ENCODE measurements at regions not wholly inside any gene's neighbourhood (a gene's known extent, or its start where the extent isn't known, plus 50 kb on each side); places are given as distances from the start of the nearest gene placed in this dataset.

- no peak for DNase-seq
Observed at GRCh38 chr17:65403626-65404025, 157.8 kb downstream of the AXIN2 start.

GRCh38 chr17:65402513-65403496 lies 158.6 kb downstream of the AXIN2 start:
- DNase-seq: no peak

- no peak for DNase-seq
Observed at GRCh38 chr17:65401561-65401960, 159.9 kb downstream of the AXIN2 start.

- no peak for DNase-seq
Observed at GRCh38 chr17:65400701-65401100, 160.7 kb downstream of the AXIN2 start.

GRCh38 chr17:65398040-65398787 lies 163.2 kb downstream of the AXIN2 start:
- DNase-seq: no peak

GRCh38 chr17:65395924-65396323 lies 165.5 kb downstream of the AXIN2 start:
- no peak for DNase-seq

- no peak for DNase-seq
Observed at GRCh38 chr17:65394811-65395472, 166.5 kb downstream of the AXIN2 start.

GRCh38 chr17:65393514-65393913 lies 167.9 kb downstream of the AXIN2 start:
- no peak for DNase-seq

GRCh38 chr17:65389949-65390348 lies 171.5 kb downstream of the AXIN2 start:
- no peak for DNase-seq

GRCh38 chr17:65389426-65389825 lies 172.0 kb downstream of the AXIN2 start:
- DNase-seq: no peak

GRCh38 chr17:65388911-65389310 lies 172.5 kb downstream of the AXIN2 start:
- DNase-seq: no peak

- DNase-seq: no peak
Observed at GRCh38 chr17:65387322-65387721, 174.1 kb downstream of the AXIN2 start.

GRCh38 chr17:65385726-65386125 lies 175.7 kb downstream of the AXIN2 start:
- no peak for DNase-seq

- no peak for DNase-seq
Observed at GRCh38 chr17:65385071-65385470, 176.4 kb downstream of the AXIN2 start.

GRCh38 chr17:65381152-65381551 lies 180.3 kb downstream of the AXIN2 start:
- DNase-seq: no peak

GRCh38 chr17:65374966-65375365 lies 186.5 kb downstream of the AXIN2 start:
- no peak for DNase-seq

- no peak for DNase-seq
Observed at GRCh38 chr17:65371702-65372101, 189.7 kb downstream of the AXIN2 start.

- DNase-seq: no peak
Observed at GRCh38 chr17:65370669-65371131, 190.7 kb downstream of the AXIN2 start.

- DNase-seq: no peak
Observed at GRCh38 chr17:65368341-65368740, 193.1 kb downstream of the AXIN2 start.

- DNase-seq: no peak
Observed at GRCh38 chr17:65366102-65366844, 195.2 kb downstream of the AXIN2 start.

GRCh38 chr17:65365169-65365568 lies 196.3 kb downstream of the AXIN2 start:
- no peak for DNase-seq

- no peak for DNase-seq
Observed at GRCh38 chr17:65364438-65364837, 197.0 kb downstream of the AXIN2 start.

- no peak for DNase-seq
Observed at GRCh38 chr17:65362826-65363225, 198.6 kb downstream of the AXIN2 start.
